SK-N-SH (cell line): ENCODE measurements at regions not wholly inside any gene's neighbourhood (a gene's known extent, or its start where the extent isn't known, plus 50 kb on each side); places are given as distances from the start of the nearest gene placed in this dataset.

Experiments
- CTCF ChIA-PET: fragments of 300-600, 350-600 bp; formaldehyde crosslinking; extraction: SDS; loops from one replicate; lab custom pipeline; 2021; lab: Yijun Ruan, JAX
- POLR2A ChIA-PET: fragments of 350-600 bp; sonication (Branson Sonifier 250); formaldehyde crosslinking; extraction: SDS; loops from one replicate; lab custom pipeline; 2020; ENCODE audit warnings: antibody characterized with exemption, inconsistent platforms; lab: Yijun Ruan, JAX
- DNase-seq: peaks from one replicate; pipeline ENCODE4 v3.0.0; 2012
- H2AFZ ChIP-seq: fragments of 200-600 bp; sonication (generic); 2 replicates; pipeline ENCODE4 v1.8.1; 2016; ENCODE audit warnings: antibody characterized with exemption, mild to moderate bottlenecking, low read depth
- H3F3A ChIP-seq: fragments of 200-600 bp; sonication (generic); replicated peaks from 2 replicates; pipeline ENCODE3; 2016; ENCODE audit warnings: antibody characterized with exemption, mild to moderate bottlenecking; ENCODE audit not compliant: insufficient read depth
- H3K27ac ChIP-seq, 2 experiments: fragments of 200-500 bp in 1 of 2; fragments of 200-600 bp in 1 of 2; sonication (Bioruptor generic) in 1 of 2; sonication (generic), shearing (Covaris generic) in 1 of 2; 2 replicates each; pipeline versions ENCODE4 v1.5.1 to v1.6.1; 2014 to 2016; ENCODE audit warnings: low read depth in 2 of 2, inconsistent platforms in 1 of 2, low read length in 1 of 2, mild to moderate bottlenecking in 1 of 2, mixed read lengths in 1 of 2
- H3K27me3 ChIP-seq: fragments of 200-600 bp; sonication (generic), shearing (Covaris generic); 2 replicates; pipeline ENCODE4 v1.6.1; 2016; ENCODE audit warnings: mixed run types; ENCODE audit not compliant: insufficient read depth
- H3K36me3 ChIP-seq, 2 experiments: fragments of 200-500 bp in 1 of 2; fragments of 200-600 bp in 1 of 2; sonication (Bioruptor generic) in 1 of 2; sonication (generic) in 1 of 2; replicated peaks in 1 of 2; 2 replicates each; pipeline versions ENCODE3 to v1.5.1; 2014 to 2016; ENCODE audit warnings: low read length in 1 of 2, mild to moderate bottlenecking in 1 of 2; ENCODE audit not compliant: insufficient read depth in 2 of 2, control insufficient read depth in 1 of 2
- H3K4me1 ChIP-seq, 2 experiments: fragments of 200-500 bp in 1 of 2; fragments of 200-600 bp in 1 of 2; sonication (Bioruptor generic) in 1 of 2; sonication (generic), shearing (Covaris generic) in 1 of 2; 2 replicates each; pipeline versions ENCODE4 v1.5.1 to v1.6.1; 2014 to 2016; ENCODE audit warnings: low read depth in 1 of 2, low read length in 1 of 2, mixed run types in 1 of 2; ENCODE audit not compliant: insufficient read depth in 2 of 2, control insufficient read depth in 1 of 2
- H3K4me2 ChIP-seq: fragments of 200-600 bp; sonication (generic), shearing (Covaris generic); 2 replicates; pipeline ENCODE4 v1.6.1; 2017; ENCODE audit warnings: mixed run types
- H3K4me3 ChIP-seq, 2 experiments: fragments of 200-500 bp in 1 of 2; fragments of 200-600 bp in 1 of 2; sonication (Bioruptor generic) in 1 of 2; sonication (generic), shearing (Covaris generic) in 1 of 2; 2 replicates each; pipeline versions ENCODE4 v1.5.1 to v1.8.1; 2014 to 2016; ENCODE audit warnings: low read depth in 2 of 2, inconsistent platforms in 1 of 2, low read length in 1 of 2, mild to moderate bottlenecking in 1 of 2, mixed read lengths in 1 of 2, moderate library complexity in 1 of 2
- H3K79me2 ChIP-seq: fragments of 200-600 bp; sonication (generic); 2 replicates; pipeline ENCODE4 v1.8.1; 2017; ENCODE audit warnings: mild to moderate bottlenecking; ENCODE audit not compliant: insufficient read depth
- H3K9ac ChIP-seq: fragments of 200-600 bp; sonication (generic); 2 replicates; pipeline ENCODE4 v1.6.1; 2017; ENCODE audit warnings: mixed run types
- H3K9me2 ChIP-seq: fragments of 200-600 bp; sonication (generic); 2 replicates; pipeline ENCODE4 v1.6.1; 2017; ENCODE audit warnings: mixed run types
- H3K9me3 ChIP-seq: fragments of 200-600 bp; sonication (generic); 2 replicates; pipeline ENCODE4 v1.6.1; 2017; ENCODE audit warnings: mixed run types, mild to moderate bottlenecking, moderate library complexity
- H4K20me1 ChIP-seq: fragments of 200-600 bp; sonication (generic); 2 replicates; pipeline ENCODE4 v1.6.1; 2017; ENCODE audit warnings: mild to moderate bottlenecking, mixed run types; ENCODE audit not compliant: insufficient read depth
- ELF1 ChIP-seq: IDR thresholded peaks from 2 replicates; pipeline ENCODE4 v1.4.0; 2012
- EP300 ChIP-seq, 2 experiments: IDR thresholded peaks; 2 replicates each; pipeline versions ENCODE4 v1.4.0 to v1.6.1; 2012; ENCODE audit warnings: borderline replicate concordance in 1 of 2, low read depth in 1 of 2, low read length in 1 of 2
- EZH2phosphoT487 ChIP-seq: fragments of 200-600 bp; sonication (generic); IDR thresholded peaks from 2 replicates; pipeline ENCODE4 v1.6.1; 2017; ENCODE audit warnings: low read depth, mixed run types, mild to moderate bottlenecking, antibody characterized with exemption, moderate library complexity, borderline replicate concordance
- FOSL2 ChIP-seq: IDR thresholded peaks from 2 replicates; pipeline ENCODE4 v1.4.0; 2012; ENCODE audit warnings: low read depth, mild to moderate bottlenecking, moderate library complexity, borderline replicate concordance
- FOXJ3 ChIP-seq: sonication (generic); formaldehyde crosslinking; IDR thresholded peaks from 2 replicates; pipeline ENCODE4 v1.5.1; 2020; ENCODE audit warnings: mild to moderate bottlenecking, missing genetic modification reagents
- GATA2 ChIP-seq: sonication (generic); formaldehyde crosslinking; IDR thresholded peaks from 2 replicates; pipeline ENCODE4 v1.5.0; 2020; ENCODE audit warnings: mild to moderate bottlenecking, missing genetic modification reagents
- JUND ChIP-seq: IDR thresholded peaks from 2 replicates; pipeline ENCODE4 v1.4.0; 2012
- MEF2A ChIP-seq: IDR thresholded peaks from 2 replicates; pipeline ENCODE4 v1.4.0; 2012; ENCODE audit warnings: low read depth, borderline replicate concordance
- NFIC ChIP-seq: IDR thresholded peaks from 2 replicates; pipeline ENCODE4 v1.4.0; 2012; ENCODE audit warnings: borderline replicate concordance
- POLR2AphosphoS5 ChIP-seq: IDR thresholded peaks from 2 replicates; pipeline ENCODE4 v1.6.1; 2012; ENCODE audit warnings: low read depth, low read length
- RXRA ChIP-seq: IDR thresholded peaks from 2 replicates; pipeline ENCODE4 v1.4.0; 2012; ENCODE audit warnings: low read depth, mild to moderate bottlenecking, borderline replicate concordance
- TCF12 ChIP-seq: IDR thresholded peaks from 2 replicates; pipeline ENCODE4 v1.4.0; 2012
- TEAD4 ChIP-seq: IDR thresholded peaks from 2 replicates; pipeline ENCODE4 v1.4.0; 2012; ENCODE audit warnings: mild to moderate bottlenecking, borderline replicate concordance; ENCODE audit not compliant: insufficient read depth
- WGBS: methylation state at CpG from one replicate; pipeline ENCODE4 v1.1.6; 2017; ENCODE audit warnings: low lambda C conversion rate; 5-methylcytosine and 5-hydroxymethylcytosine counted together
- TF ChIP-seq, protein P1 (sequence below): IDR thresholded peaks from 2 replicates; pipeline ENCODE4 v1.4.0; 2012; ENCODE audit warnings: low read depth
- TF ChIP-seq, protein P2 (sequence below): fragments of 150-350 bp; IDR thresholded peaks from 2 replicates; pipeline ENCODE4 v1.6.1; 2017; ENCODE audit warnings: antibody characterized with exemption, low read length, low read depth, borderline replicate concordance
- TF ChIP-seq, protein P3 (sequence below): IDR thresholded peaks from 2 replicates; pipeline ENCODE4; 2012
- TF ChIP-seq, protein P4 (sequence below): fragments of 200-600 bp; sonication (generic); IDR thresholded peaks from 2 replicates; pipeline ENCODE4 v1.6.1; 2017; ENCODE audit warnings: antibody characterized with exemption, mild to moderate bottlenecking, moderate library complexity

DNA sequence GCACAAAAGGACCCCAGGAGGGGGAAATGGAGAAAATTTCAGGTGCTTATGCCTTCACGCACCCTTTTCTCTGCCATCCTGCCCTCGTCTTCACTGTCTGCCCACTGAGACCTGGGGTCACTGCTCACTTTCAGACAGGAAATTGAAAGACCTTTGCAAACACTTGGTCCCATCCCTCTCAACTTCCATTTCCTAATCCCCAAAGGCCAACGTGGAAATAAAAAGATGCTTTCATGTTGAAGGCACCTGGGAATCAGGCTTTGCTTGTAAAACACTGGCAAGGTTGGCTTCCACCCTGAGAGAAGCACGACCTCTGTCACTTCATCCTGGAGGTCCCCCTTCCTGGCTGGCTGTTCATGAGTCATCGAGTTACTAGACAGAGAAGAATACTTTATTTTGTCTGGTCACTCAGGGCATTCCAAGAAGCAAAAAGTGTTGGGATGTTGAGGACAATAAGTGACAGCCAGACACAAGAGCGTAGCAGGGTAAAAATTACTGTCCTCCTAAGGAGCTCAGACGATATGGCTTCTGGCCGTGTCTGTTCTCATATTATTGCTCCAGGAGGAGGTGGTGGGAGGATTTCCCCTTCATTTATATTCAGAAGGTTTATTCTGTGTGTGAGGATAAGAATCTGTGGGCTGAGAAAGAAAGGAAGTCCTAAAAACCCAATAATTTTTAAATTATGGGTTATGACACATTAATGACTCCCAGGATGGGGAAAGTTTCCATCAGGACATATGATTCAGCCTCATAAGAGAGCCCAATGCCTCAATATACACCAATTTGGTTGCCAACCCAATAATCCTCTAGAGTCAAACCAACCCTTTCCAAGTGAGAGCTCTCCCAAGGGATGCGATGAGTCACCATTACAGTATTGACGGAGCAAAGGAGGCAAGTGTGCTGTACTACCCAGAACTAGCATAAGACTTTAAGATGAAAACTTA is 409.0 kb downstream of the COG6 start:
- Histone ChIP-seq H3K9me2 (no peaks in the 10 kb centered on the region), H3K9ac (no peak overlapping the region)
- POLR2A ChIA-PET = interaction anchor here (0.6 to 1.5 kb wide), 2 partner anchors 601 to 697 kb away, joined by 3 read pairs; no protein-coding TSS in a partner anchor
- WGBS = 57% methylated on average over 10 of the region's 10 CpGs
- TF ChIP-seq EZH2phosphoT487 = no peak
- TF ChIP-seq MEF2A = no peak
- TF ChIP-seq TEAD4 = peak; percentile 68
- TF ChIP-seq, protein P1, sequence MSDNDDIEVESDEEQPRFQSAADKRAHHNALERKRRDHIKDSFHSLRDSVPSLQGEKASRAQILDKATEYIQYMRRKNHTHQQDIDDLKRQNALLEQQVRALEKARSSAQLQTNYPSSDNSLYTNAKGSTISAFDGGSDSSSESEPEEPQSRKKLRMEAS = no peak
- TF ChIP-seq, protein P2, sequence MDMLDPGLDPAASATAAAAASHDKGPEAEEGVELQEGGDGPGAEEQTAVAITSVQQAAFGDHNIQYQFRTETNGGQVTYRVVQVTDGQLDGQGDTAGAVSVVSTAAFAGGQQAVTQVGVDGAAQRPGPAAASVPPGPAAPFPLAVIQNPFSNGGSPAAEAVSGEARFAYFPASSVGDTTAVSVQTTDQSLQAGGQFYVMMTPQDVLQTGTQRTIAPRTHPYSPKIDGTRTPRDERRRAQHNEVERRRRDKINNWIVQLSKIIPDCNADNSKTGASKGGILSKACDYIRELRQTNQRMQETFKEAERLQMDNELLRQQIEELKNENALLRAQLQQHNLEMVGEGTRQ = no peak
- no peak for TF ChIP-seq FOXJ3 (CRISPR knock-in tag)
- TF ChIP-seq GATA2 = no peak
- TF ChIP-seq, protein P3, sequence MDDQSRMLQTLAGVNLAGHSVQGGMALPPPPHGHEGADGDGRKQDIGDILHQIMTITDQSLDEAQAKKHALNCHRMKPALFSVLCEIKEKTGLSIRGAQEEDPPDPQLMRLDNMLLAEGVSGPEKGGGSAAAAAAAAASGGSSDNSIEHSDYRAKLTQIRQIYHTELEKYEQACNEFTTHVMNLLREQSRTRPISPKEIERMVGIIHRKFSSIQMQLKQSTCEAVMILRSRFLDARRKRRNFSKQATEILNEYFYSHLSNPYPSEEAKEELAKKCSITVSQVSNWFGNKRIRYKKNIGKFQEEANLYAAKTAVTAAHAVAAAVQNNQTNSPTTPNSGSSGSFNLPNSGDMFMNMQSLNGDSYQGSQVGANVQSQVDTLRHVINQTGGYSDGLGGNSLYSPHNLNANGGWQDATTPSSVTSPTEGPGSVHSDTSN = peak; percentile 77; the same call in 1 of the 2 replicates
- TF ChIP-seq, protein P4, sequence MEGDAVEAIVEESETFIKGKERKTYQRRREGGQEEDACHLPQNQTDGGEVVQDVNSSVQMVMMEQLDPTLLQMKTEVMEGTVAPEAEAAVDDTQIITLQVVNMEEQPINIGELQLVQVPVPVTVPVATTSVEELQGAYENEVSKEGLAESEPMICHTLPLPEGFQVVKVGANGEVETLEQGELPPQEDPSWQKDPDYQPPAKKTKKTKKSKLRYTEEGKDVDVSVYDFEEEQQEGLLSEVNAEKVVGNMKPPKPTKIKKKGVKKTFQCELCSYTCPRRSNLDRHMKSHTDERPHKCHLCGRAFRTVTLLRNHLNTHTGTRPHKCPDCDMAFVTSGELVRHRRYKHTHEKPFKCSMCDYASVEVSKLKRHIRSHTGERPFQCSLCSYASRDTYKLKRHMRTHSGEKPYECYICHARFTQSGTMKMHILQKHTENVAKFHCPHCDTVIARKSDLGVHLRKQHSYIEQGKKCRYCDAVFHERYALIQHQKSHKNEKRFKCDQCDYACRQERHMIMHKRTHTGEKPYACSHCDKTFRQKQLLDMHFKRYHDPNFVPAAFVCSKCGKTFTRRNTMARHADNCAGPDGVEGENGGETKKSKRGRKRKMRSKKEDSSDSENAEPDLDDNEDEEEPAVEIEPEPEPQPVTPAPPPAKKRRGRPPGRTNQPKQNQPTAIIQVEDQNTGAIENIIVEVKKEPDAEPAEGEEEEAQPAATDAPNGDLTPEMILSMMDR = no peak
- peak; percentile 70 for TF ChIP-seq NFIC
- peak; percentile 24; the same call in 1 of the 2 replicates for TF ChIP-seq POLR2AphosphoS5
- TF ChIP-seq FOSL2 = peak; percentile 85
- peak in 1 of 2 experiments; percentile 81; a peak in 2 of 4 replicates for TF ChIP-seq EP300 (IDR thresholded peaks at IDR 0.05; ENCODE audit: borderline replicate concordance in 1 of 2, low read depth in 1 of 2, low read length in 1 of 2)
- TF ChIP-seq RXRA = peak; percentile 41; the same call in 1 of the 2 replicates
- no peak for TF ChIP-seq ELF1
- peak; percentile 74; the same call in 1 of the 2 replicates for TF ChIP-seq JUND
- peak; percentile 81 for TF ChIP-seq TCF12
- TF ChIP-seq, all 33 proteins: peak for 9
- Histone ChIP-seq H2AFZ (no peak overlapping the region), H4K20me1 (no peaks in the 10 kb centered on the region), H3K36me3 (no peaks in the 10 kb centered on the region), H3K9me3 (no peaks in the 10 kb centered on the region), H3K4me3 (no peak overlapping the region), H3K4me1 (peaks cover 28 to 37% of the 10 kb centered on the region in 2 experiments), H3K27ac (peak overlapping the region; percentile 7 to 81; a peak in 3 of 4 replicates), H3K4me2 (peak overlapping the region; percentile 62; the same call in 1 of the 2 replicates), H3F3A (peaks cover 19% of the 10 kb centered on the region), H3K27me3 (no peaks in the 10 kb centered on the region), H3K79me2 (no peaks in the 10 kb centered on the region)
- no peak for DNase-seq
- CTCF ChIA-PET = interaction anchor here (1.5 to 2.4 kb wide), 3 partner anchors 11 to 618 kb away, joined by 3 to 16 read pairs (median 4); no protein-coding TSS in a partner anchor
